ENCODE measurements at regions not wholly inside any gene's neighbourhood (a gene's known extent, or its start where the extent isn't known, plus 50 kb on each side); places are given as distances from the start of the nearest gene placed in this dataset.

- Histone ChIP-seq H3K36me3 (ENCODE audit: control insufficient read depth, insufficient read depth, low read length) (no peaks in the 10 kb centered on the region), H3K27me3 (ENCODE audit: control insufficient read depth, insufficient read depth, low read length) (no peaks in the 10 kb centered on the region), H3K4me3 (ENCODE audit: low read depth, low read length) (no peak overlapping the region)
- no peak for TF ChIP-seq CTCF (IDR thresholded peaks at IDR 0.05; ENCODE audit: insufficient read depth, low read length, poor library complexity, severe bottlenecking)
- DNase-seq (ENCODE audit: low read depth) = no peak
Measured at GRCh38 chr7:20560325-20561180, 54.9 kb upstream of the ABCB5 start.

GRCh38 chr7:20561466-20561865 is 54.0 kb upstream of the ABCB5 start:
- TF ChIP-seq CTCF (IDR thresholded peaks at IDR 0.05; ENCODE audit: insufficient read depth, low read length, poor library complexity, severe bottlenecking) = no peak
- Histone ChIP-seq H3K27me3 (ENCODE audit: control insufficient read depth, insufficient read depth, low read length) (no peaks in the 10 kb centered on the region), H3K36me3 (ENCODE audit: control insufficient read depth, insufficient read depth, low read length) (no peaks in the 10 kb centered on the region), H3K4me3 (ENCODE audit: low read depth, low read length) (no peak overlapping the region)
- DNase-seq (ENCODE audit: low read depth) = peak; percentile 10

- TF ChIP-seq CTCF (IDR thresholded peaks at IDR 0.05; ENCODE audit: insufficient read depth, low read length, poor library complexity, severe bottlenecking) = no peak
- no peak for DNase-seq (ENCODE audit: low read depth)
- no peaks in the 10 kb centered on the region for H3K36me3 ChIP-seq (ENCODE audit: control insufficient read depth, insufficient read depth, low read length)
- H3K4me3 ChIP-seq (ENCODE audit: low read depth, low read length) = no peak overlapping the region
- H3K27me3 ChIP-seq (ENCODE audit: control insufficient read depth, insufficient read depth, low read length) = no peaks in the 10 kb centered on the region
Measured at GRCh38 chr7:20561908-20562307, 53.6 kb upstream of the ABCB5 start.

- TF ChIP-seq CTCF (IDR thresholded peaks at IDR 0.05; ENCODE audit: insufficient read depth, low read length, poor library complexity, severe bottlenecking) = no peak
- no peak for DNase-seq (ENCODE audit: low read depth)
- no peaks in the 10 kb centered on the region for H3K27me3 ChIP-seq (ENCODE audit: control insufficient read depth, insufficient read depth, low read length)
- no peaks in the 10 kb centered on the region for H3K36me3 ChIP-seq (ENCODE audit: control insufficient read depth, insufficient read depth, low read length)
- no peak overlapping the region for H3K4me3 ChIP-seq (ENCODE audit: low read depth, low read length)
Measured at GRCh38 chr7:20562461-20562860, 53.0 kb upstream of the ABCB5 start.
